LNCaP clone FGC (cell line): ENCODE measurements at regions not wholly inside any gene's neighbourhood (a gene's known extent, or its start where the extent isn't known, plus 50 kb on each side); places are given as distances from the start of the nearest gene placed in this dataset.

ENCODE experiments used
- DNase-seq: peaks from one replicate; pipeline ENCODE4 v3.0.0-alpha.2; 2011; ENCODE audit warnings: low read depth
- H3K4me3 ChIP-seq: 2 replicates; pipeline ENCODE4 v1.5.1; 2011; ENCODE audit warnings: mild to moderate bottlenecking, low read depth, low read length, control low read depth
- TF ChIP-seq, protein P1 (sequence below): IDR thresholded peaks from 2 replicates; pipeline ENCODE4 v1.5.1; 2012; ENCODE audit warnings: mild to moderate bottlenecking; ENCODE audit not compliant: control insufficient read depth, insufficient read depth; ENCODE audit errors: extremely low read depth

DNA sequence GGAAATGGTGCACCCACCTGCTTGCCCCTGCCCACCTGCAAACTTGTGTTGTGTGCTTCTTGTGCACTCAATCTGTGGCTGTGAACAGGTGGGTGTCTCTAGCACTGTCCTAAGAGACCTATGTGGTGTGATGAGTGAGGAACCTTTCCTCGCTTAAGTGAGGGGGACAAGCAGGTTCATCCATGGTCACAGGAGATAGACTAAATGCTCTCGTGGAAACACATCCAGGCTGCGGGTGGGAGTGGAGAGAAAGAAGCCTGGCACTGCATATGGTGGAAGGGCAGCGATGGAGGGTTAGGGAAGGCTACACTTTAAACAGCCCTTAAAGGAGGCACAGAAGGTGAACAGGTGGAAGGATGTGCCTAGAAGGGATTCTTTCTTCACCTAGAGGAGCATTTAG lies 330.9 kb downstream of the CXCL12 start:
- TF ChIP-seq, protein P1, sequence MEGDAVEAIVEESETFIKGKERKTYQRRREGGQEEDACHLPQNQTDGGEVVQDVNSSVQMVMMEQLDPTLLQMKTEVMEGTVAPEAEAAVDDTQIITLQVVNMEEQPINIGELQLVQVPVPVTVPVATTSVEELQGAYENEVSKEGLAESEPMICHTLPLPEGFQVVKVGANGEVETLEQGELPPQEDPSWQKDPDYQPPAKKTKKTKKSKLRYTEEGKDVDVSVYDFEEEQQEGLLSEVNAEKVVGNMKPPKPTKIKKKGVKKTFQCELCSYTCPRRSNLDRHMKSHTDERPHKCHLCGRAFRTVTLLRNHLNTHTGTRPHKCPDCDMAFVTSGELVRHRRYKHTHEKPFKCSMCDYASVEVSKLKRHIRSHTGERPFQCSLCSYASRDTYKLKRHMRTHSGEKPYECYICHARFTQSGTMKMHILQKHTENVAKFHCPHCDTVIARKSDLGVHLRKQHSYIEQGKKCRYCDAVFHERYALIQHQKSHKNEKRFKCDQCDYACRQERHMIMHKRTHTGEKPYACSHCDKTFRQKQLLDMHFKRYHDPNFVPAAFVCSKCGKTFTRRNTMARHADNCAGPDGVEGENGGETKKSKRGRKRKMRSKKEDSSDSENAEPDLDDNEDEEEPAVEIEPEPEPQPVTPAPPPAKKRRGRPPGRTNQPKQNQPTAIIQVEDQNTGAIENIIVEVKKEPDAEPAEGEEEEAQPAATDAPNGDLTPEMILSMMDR, result no peak
- H3K4me3 ChIP-seq, result no peak overlapping the region
- no peak for DNase-seq

DNA sequence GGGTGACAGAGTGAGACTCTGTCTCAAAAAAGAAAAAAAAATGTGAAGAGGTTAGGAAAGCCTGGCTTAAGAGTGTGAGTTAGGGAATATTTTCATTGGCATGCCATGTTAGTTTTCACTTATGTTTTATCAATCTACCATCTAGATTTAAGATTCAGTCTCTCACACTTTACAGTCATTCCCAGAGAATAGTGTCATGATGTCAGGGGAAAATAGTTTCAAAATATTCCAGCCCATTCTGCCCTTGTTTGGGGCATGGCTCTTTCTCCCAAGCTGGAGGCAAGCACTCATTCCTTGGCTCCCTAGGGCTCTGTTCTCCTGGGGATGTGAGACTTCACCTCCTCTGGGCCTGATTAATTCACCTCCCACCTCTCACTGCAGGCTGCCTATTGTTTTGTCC lies 331.5 kb downstream of the CXCL12 start:
- TF ChIP-seq, protein P1, result no peak
- no peak overlapping the region for H3K4me3 ChIP-seq
- no peak for DNase-seq

DNA sequence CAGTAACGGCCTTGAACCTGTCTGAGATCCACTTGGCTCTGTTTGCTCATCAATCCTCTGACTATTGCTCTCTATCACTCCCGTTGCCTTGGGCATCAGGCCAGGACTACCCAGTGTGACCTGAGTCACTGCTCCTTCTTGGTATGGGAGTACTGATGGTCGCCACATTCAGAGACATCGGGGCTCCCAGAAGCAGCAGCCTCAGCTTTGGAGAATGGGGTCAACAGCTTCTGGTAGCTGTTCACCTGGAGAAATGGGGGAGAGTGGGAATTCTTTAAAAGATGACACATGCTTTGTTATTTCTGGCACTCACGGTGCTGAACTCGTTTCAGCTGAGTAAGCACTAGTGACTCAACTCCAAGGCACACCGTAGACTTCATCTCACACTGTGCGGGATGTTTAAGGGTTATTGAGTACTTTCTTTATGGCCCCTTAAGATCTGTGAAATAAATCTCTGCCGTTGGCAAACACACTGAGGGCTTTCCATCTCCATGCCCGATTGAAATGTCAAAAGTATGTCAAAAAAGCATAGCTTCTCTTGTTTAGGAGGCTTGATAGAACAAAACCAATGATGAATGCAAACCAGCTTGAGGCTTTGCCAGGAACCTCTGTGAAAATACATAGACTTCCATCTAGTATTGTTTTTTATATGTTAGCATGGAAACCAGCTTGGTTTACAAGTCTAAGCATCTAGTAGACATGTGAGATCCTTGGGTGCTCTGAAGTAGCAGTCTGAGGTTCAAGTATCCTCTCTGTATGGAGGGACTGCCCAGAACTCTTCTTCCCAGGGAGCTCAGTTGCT lies 333.1 kb downstream of the CXCL12 start:
- no peak for DNase-seq
- no peak overlapping the region for H3K4me3 ChIP-seq
- TF ChIP-seq, protein P1, result no peak

DNA sequence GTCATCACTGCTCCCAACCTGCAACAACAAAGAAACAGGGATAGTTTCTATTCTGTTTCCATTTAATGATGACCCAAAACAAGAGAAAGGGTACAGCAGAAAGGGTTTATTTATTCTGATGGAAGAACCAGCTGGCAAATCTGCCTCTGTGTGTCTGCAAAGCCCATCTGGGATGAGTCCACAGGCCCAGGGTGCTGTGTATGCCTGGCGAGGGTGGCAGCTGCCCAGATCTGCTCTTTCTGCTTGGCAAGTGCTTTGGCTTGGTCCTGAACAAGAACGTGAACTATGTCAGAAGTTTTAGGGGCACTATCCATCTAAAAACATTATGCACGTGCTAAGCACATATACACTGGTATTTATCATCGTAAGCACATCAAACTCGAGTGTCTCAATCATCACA lies 333.8 kb downstream of the CXCL12 start:
- DNase-seq, result no peak
- TF ChIP-seq, protein P1, result no peak
- no peak overlapping the region for H3K4me3 ChIP-seq

DNA sequence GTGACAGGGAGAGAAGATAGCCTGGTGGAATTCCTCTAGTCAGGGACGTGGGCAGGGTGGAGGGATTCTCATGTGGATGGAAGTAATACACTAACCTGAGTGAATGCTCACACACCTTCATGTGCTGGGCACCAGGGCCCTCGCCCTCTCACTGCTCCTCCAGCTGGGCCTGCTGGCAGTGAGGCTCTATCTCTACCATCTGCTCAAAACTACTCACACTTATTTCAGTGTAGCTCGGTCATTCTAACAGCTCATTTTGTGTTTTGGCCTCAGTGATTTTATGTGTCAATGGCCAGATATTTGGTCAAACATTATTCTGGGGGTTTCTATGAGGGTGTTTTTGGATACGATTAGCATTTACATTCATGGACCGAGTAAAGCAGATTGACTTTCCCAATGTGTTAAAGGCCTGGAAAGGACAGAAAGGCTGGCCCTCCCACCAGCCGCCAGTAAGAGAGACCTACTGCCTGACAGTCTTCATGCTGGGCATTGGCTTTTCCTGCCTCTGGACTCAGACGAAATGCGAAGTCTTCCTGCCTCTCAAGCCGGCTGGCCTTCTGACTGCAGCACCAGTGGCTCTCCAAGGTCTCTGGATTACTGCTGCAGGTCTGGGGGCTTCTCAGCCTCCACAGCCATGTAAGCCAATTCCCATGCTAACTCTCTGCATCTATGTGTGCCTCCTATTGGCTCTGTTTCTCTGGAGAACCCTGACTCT lies 335.4 kb downstream of the CXCL12 start:
- no peak overlapping the region for H3K4me3 ChIP-seq
- DNase-seq, result no peak
- TF ChIP-seq, protein P1, result no peak

DNA sequence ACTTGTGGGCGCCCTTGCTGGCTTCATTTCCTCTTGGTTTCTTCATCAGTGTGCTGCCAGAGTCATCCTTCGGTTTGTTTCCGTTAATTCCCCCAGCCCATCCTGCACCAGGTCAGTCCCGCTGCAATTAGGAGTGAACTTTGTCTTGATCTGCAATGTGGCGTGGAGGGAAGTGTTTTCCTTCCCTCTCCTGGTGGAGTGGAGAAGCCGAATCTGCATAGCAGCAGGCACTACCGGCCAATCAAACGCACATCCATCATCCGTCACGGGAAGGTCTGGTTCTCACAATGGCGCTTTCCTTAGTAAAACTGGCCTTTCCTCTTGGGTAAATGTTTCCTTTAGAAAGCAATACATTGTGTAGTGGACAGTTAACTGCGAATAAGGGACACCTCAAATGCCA lies 337.5 kb downstream of the CXCL12 start:
- TF ChIP-seq, protein P1, result no peak
- no peak overlapping the region for H3K4me3 ChIP-seq
- no peak for DNase-seq

DNA sequence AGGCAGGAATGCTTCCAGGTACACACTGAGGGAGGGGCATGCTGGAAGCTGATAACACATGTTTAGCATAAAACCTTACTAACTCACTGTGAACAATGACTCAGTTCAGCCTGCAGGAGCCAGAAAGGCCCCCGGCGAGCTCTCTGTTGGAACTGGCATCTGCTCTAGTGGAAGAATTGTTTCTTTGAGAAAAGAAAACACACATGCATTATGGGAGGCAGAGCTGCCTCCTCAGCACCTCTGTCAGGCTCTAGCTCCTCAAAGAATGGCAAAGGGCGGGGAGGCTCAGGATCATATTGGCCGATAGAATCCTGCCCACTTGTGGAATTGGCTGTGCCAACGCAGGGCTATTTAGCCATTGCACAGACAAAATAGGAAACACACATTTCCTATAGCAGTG lies 338.3 kb downstream of the CXCL12 start:
- TF ChIP-seq, protein P1, result no peak
- no peak for DNase-seq
- H3K4me3 ChIP-seq, result no peak overlapping the region
